HCT116 (cell line): ENCODE measurements at regions not wholly inside any gene's neighbourhood (a gene's known extent, or its start where the extent isn't known, plus 50 kb on each side); places are given as distances from the start of the nearest gene placed in this dataset.

Experiments
- ATAC-seq: fragments of 200-7000 bp; cut with Tn5 transposase; 2 replicates; pipeline ENCODE4 v1.9.1; 2020; ENCODE audit warnings: mild to moderate bottlenecking, moderate library complexity
- BruUV-seq: library from RNA; stranded (reverse); fragments of 400-500 nt; replicated peaks from 2 replicates; lab custom pipeline; 2021; lab: Mats Ljungman, UMichigan
- CTCF ChIA-PET: fragments of 300-600 bp; sonication (Branson Sonifier 250); formaldehyde crosslinking; loops from one replicate; lab custom pipeline; 2021; ENCODE audit warnings: antibody characterized with exemption; lab: Charles Lee
- POLR2A ChIA-PET: fragments of 300-600, 350-600 bp; sonication (Branson Sonifier 250); formaldehyde crosslinking; loops from one replicate; lab custom pipeline; 2021; ENCODE audit warnings: antibody characterized with exemption; lab: Charles Lee
- RAD21 ChIA-PET, 2 experiments: fragments of 300-600 bp; sonication (Branson Sonifier 250); formaldehyde crosslinking; loops; one replicate each; lab custom pipeline; 2023; ENCODE audit warnings: low total read pairs in 2 of 2; ENCODE audit not compliant: uncharacterized antibody in 2 of 2, unreplicated experiment in 2 of 2, low non-redundant PET in 1 of 2; lab: Charles Lee
- DNase-seq: peaks from one replicate; pipeline ENCODE4 v3.0.0-alpha.2; 2010; ENCODE audit warnings: low read depth, low spot score
- H2AFZ ChIP-seq: fragments of 200-600 bp; shearing (Covaris generic), sonication (generic); 2 replicates; pipeline ENCODE4 v1.6.1; 2017; ENCODE audit warnings: low read depth, mixed run types, mixed read lengths, antibody characterized with exemption, low read length; ENCODE audit not compliant: poor library complexity, severe bottlenecking
- H3K27ac ChIP-seq: 2 replicates; pipeline ENCODE4 v1.5.1; 2012; ENCODE audit warnings: low read depth, low read length
- H3K27me3 ChIP-seq: fragments of 200-600 bp; sonication (generic); 2 replicates; pipeline ENCODE4 v1.6.1; 2016; ENCODE audit warnings: mixed run types, low read length, mixed read lengths; ENCODE audit not compliant: insufficient read depth
- H3K36me3 ChIP-seq, 2 experiments: fragments of 200-500 bp in 1 of 2; fragments of 200-600 bp in 1 of 2; sonication (Bioruptor generic) in 1 of 2; sonication (generic) in 1 of 2; 2 replicates each; pipeline versions ENCODE4 v1.5.1 to v1.6.1; 2014 to 2016; ENCODE audit warnings: low read length in 2 of 2, inconsistent platforms in 1 of 2, mixed read lengths in 1 of 2, mixed run types in 1 of 2; ENCODE audit not compliant: insufficient read depth in 2 of 2, control insufficient read depth in 1 of 2
- H3K4me1 ChIP-seq, 2 experiments: fragments of 200-600 bp in 1 of 2; sonication (generic) in 1 of 2; 2 replicates each; pipeline versions ENCODE4 v1.5.1 to v1.6.1; 2012 to 2017; ENCODE audit warnings: low read length in 2 of 2, inconsistent platforms in 1 of 2, mild to moderate bottlenecking in 1 of 2, mixed read lengths in 1 of 2, mixed run types in 1 of 2, moderate library complexity in 1 of 2; ENCODE audit not compliant: insufficient read depth in 2 of 2, control insufficient read depth in 1 of 2
- H3K4me2 ChIP-seq: fragments of 200-600 bp; sonication (generic); 2 replicates; pipeline ENCODE4 v1.6.1; 2017; ENCODE audit warnings: mixed run types, low read length, mixed read lengths
- H3K4me3 ChIP-seq, 2 experiments: fragments of 200-600 bp in 1 of 2; sonication (generic) in 1 of 2; replicated peaks in 1 of 2; 2 replicates each; pipeline ENCODE4 v1.5.1; 2011 to 2016; ENCODE audit warnings: low read length in 2 of 2, control low read depth in 1 of 2, low read depth in 1 of 2, mild to moderate bottlenecking in 1 of 2, mixed read lengths in 1 of 2, mixed run types in 1 of 2
- H3K79me2 ChIP-seq: fragments of 200-600 bp; sonication (generic); 2 replicates; pipeline ENCODE4 v1.6.1; 2017; ENCODE audit warnings: mild to moderate bottlenecking, mixed run types, low read length, moderate library complexity, mixed read lengths; ENCODE audit not compliant: insufficient read depth
- H3K9ac ChIP-seq: fragments of 200-600 bp; sonication (generic); 2 replicates; pipeline ENCODE4 v1.6.1; 2016; ENCODE audit warnings: low read length, mixed read lengths
- H3K9me2 ChIP-seq: fragments of 200-600 bp; sonication (generic), shearing (Covaris generic); 2 replicates; pipeline ENCODE4 v1.6.1; 2017; ENCODE audit warnings: mixed run types, mild to moderate bottlenecking, moderate library complexity; ENCODE audit not compliant: insufficient read depth
- H3K9me3 ChIP-seq, 2 experiments: fragments of 200-500 bp in 1 of 2; fragments of 200-600 bp in 1 of 2; sonication (Bioruptor generic) in 1 of 2; sonication (generic) in 1 of 2; 2 replicates each; pipeline ENCODE4 v1.6.1; 2014 to 2017; ENCODE audit warnings: low read length in 2 of 2, mixed read lengths in 2 of 2, inconsistent platforms in 1 of 2, low read depth in 1 of 2, mild to moderate bottlenecking in 1 of 2, mixed run types in 1 of 2, moderate library complexity in 1 of 2; ENCODE audit not compliant: control insufficient read depth in 1 of 2, insufficient read depth in 1 of 2
- H4K20me1 ChIP-seq: fragments of 200-600 bp; sonication (generic), shearing (Covaris generic); 2 replicates; pipeline ENCODE4 v1.6.1; 2017; ENCODE audit warnings: mixed run types, mild to moderate bottlenecking, moderate library complexity; ENCODE audit not compliant: insufficient read depth
- CBX3 ChIP-seq: IDR thresholded peaks from 2 replicates; pipeline ENCODE4 v1.6.1; 2012; ENCODE audit warnings: low read depth
- CEBPB ChIP-seq: IDR thresholded peaks from 2 replicates; pipeline ENCODE4 v1.6.1; 2012; ENCODE audit warnings: low read depth
- EZH2phosphoT487 ChIP-seq: fragments of 200-600 bp; IDR thresholded peaks from 2 replicates; pipeline ENCODE4 v1.6.1; 2018; ENCODE audit warnings: antibody characterized with exemption, borderline replicate concordance
- POLR2A ChIP-seq: IDR thresholded peaks from 2 replicates; pipeline ENCODE4 v1.7.0; 2011; ENCODE audit warnings: borderline replicate concordance; ENCODE audit not compliant: insufficient read depth, insufficient read length; ENCODE audit errors: extremely low read depth
- POLR2AphosphoS5 ChIP-seq: IDR thresholded peaks from 2 replicates; pipeline ENCODE4 v1.6.1; 2011; ENCODE audit warnings: mild to moderate bottlenecking, low read depth, low read length, moderate library complexity
- REST ChIP-seq: IDR thresholded peaks from 2 replicates; pipeline ENCODE4 v1.6.1; 2012; ENCODE audit warnings: low read depth
- SIN3A ChIP-seq: IDR thresholded peaks from 2 replicates; pipeline ENCODE4 v1.6.1; 2012; ENCODE audit warnings: low read depth
- SRF ChIP-seq: IDR thresholded peaks from 2 replicates; pipeline ENCODE4 v1.6.1; 2012; ENCODE audit warnings: low read depth
- YY1 ChIP-seq: IDR thresholded peaks from 2 replicates; pipeline ENCODE4 v1.6.1; 2011; ENCODE audit warnings: low read length, low read depth, moderate library complexity, mild to moderate bottlenecking; ENCODE audit not compliant: insufficient replicate concordance; ENCODE audit errors: extremely low read depth
- ZFX ChIP-seq: fragments of 450-650 bp; IDR thresholded peaks from 2 replicates; pipeline ENCODE4 v1.6.1; 2017
- ZNF274 ChIP-seq: fragments of 200-500 bp; sonication (Bioruptor generic); IDR thresholded peaks from 2 replicates; pipeline ENCODE4 v1.6.1; 2014; ENCODE audit warnings: mild to moderate bottlenecking, low read depth, low read length, inconsistent platforms
- intact Hi-C: fragments of 100-400 bp; cut with micrococcal nuclease; formaldehyde crosslinking; loops from 2 replicates; pipeline ENCODE4 v1.10.0; 2022
- TF ChIP-seq, protein P1 (sequence below), 3 experiments: fragments of 200-600 bp in 1 of 3; sonication (generic) in 1 of 3; IDR thresholded peaks in 2 of 3; conservative IDR thresholded peaks in 1 of 3; 2 replicates each; pipeline ENCODE4 v1.5.1; 2012 to 2017; ENCODE audit warnings: low read depth in 2 of 3, low read length in 2 of 3, antibody characterized with exemption in 1 of 3, borderline replicate concordance in 1 of 3, control low read depth in 1 of 3, mild to moderate bottlenecking in 1 of 3, mixed read lengths in 1 of 3, mixed run types in 1 of 3, moderate library complexity in 1 of 3; ENCODE audit not compliant: insufficient read depth in 1 of 3

GRCh38 chr16:86896976-86897375 lies 318.6 kb downstream of the FOXL1 start (continued):
- TF ChIP-seq, protein P1, sequence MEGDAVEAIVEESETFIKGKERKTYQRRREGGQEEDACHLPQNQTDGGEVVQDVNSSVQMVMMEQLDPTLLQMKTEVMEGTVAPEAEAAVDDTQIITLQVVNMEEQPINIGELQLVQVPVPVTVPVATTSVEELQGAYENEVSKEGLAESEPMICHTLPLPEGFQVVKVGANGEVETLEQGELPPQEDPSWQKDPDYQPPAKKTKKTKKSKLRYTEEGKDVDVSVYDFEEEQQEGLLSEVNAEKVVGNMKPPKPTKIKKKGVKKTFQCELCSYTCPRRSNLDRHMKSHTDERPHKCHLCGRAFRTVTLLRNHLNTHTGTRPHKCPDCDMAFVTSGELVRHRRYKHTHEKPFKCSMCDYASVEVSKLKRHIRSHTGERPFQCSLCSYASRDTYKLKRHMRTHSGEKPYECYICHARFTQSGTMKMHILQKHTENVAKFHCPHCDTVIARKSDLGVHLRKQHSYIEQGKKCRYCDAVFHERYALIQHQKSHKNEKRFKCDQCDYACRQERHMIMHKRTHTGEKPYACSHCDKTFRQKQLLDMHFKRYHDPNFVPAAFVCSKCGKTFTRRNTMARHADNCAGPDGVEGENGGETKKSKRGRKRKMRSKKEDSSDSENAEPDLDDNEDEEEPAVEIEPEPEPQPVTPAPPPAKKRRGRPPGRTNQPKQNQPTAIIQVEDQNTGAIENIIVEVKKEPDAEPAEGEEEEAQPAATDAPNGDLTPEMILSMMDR (IDR thresholded peaks at IDR 0.05 in 2 of 3, conservative IDR thresholded peaks at IDR 0.05 in 1 of 3; ENCODE audit: borderline replicate concordance in 1 of 3, insufficient read depth in 1 of 3, low read depth in 2 of 3, low read length in 2 of 3), result no peak
- TF ChIP-seq POLR2AphosphoS5 (no peak), ZFX (no peak)

GRCh38 chr16:86897486-86897885 lies 319.1 kb downstream of the FOXL1 start:
- no peaks in the 10 kb centered on the region for H3K9me3 ChIP-seq
- CTCF ChIA-PET, result interaction anchor here (1.8 kb wide), 1 partner anchor 24 kb away, joined by 4 read pairs; no protein-coding TSS in a partner anchor
- H3K27me3 ChIP-seq, result peaks cover 38% of the 10 kb centered on the region
- no TSS peak for BruUV-seq
- intact Hi-C loops, result no loop called here
- no peaks in the 10 kb centered on the region for H3K36me3 ChIP-seq
- RAD21 ChIA-PET, result no interaction called here
- H4K20me1 ChIP-seq, result no peaks in the 10 kb centered on the region
- no peaks in the 10 kb centered on the region for H3K9me2 ChIP-seq
- DNase-seq (no peak), ATAC-seq (no peak)
- no peak overlapping the region for H3K4me2 ChIP-seq
- no peak for TF ChIP-seq POLR2A
- TF ChIP-seq SIN3A, result no peak
- no peak for TF ChIP-seq EZH2phosphoT487
- TF ChIP-seq CBX3, result no peak
- TF ChIP-seq ZNF274, result no peak
- TF ChIP-seq CEBPB, result no peak
- TF ChIP-seq SRF, result no peak
- no peak for TF ChIP-seq YY1
- TF ChIP-seq, protein P1 (IDR thresholded peaks at IDR 0.05 in 2 of 3, conservative IDR thresholded peaks at IDR 0.05 in 1 of 3; ENCODE audit: borderline replicate concordance in 1 of 3, insufficient read depth in 1 of 3, low read depth in 2 of 3, low read length in 2 of 3), result no peak
- TF ChIP-seq REST, result no peak
- no peak for TF ChIP-seq POLR2AphosphoS5
- H3K9ac ChIP-seq, result no peak overlapping the region
- no peak overlapping the region for H3K4me3 ChIP-seq
- H3K4me1 ChIP-seq, result peaks cover 0 to 5% of the 10 kb centered on the region in 2 experiments; a peak in 1 of 4 replicates
- H3K79me2 ChIP-seq, result no peaks in the 10 kb centered on the region
- H3K27ac ChIP-seq, result no peak overlapping the region
- H2AFZ ChIP-seq, result no peak overlapping the region
- POLR2A ChIA-PET, result no interaction called here
